HepG2 (cell line): ENCODE measurements at regions not wholly inside any gene's neighbourhood (a gene's known extent, or its start where the extent isn't known, plus 50 kb on each side); places are given as distances from the start of the nearest gene placed in this dataset.

Experiments used
- EZH2 ChIP-seq: conservative IDR thresholded peaks from 2 replicates; pipeline ENCODE4 v1.6.1; 2012; ENCODE audit warnings: mild to moderate bottlenecking, low read depth, low read length, moderate library complexity
- TAF1 ChIP-seq: sonication (generic); formaldehyde crosslinking; IDR thresholded peaks from 2 replicates; pipeline ENCODE4 v1.4.0; 2020; ENCODE audit warnings: missing genetic modification reagents
- TBX3 ChIP-seq: fragments of 450-650 bp; IDR thresholded peaks from 2 replicates; pipeline ENCODE4 v1.6.1; 2017; ENCODE audit warnings: antibody characterized with exemption, mild to moderate bottlenecking, inconsistent platforms, borderline replicate concordance
- ZNF747 ChIP-seq: sonication (generic); formaldehyde crosslinking; IDR thresholded peaks from 2 replicates; pipeline ENCODE4 v1.8.1; 2023; ENCODE audit warnings: missing genetic modification reagents, mild to moderate bottlenecking, borderline replicate concordance
- TF ChIP-seq, protein P1 (sequence below): sonication (generic); formaldehyde crosslinking; IDR thresholded peaks from 2 replicates; pipeline ENCODE4 v1.5.0; 2020; ENCODE audit warnings: mild to moderate bottlenecking, missing genetic modification reagents, moderate library complexity

DNA sequence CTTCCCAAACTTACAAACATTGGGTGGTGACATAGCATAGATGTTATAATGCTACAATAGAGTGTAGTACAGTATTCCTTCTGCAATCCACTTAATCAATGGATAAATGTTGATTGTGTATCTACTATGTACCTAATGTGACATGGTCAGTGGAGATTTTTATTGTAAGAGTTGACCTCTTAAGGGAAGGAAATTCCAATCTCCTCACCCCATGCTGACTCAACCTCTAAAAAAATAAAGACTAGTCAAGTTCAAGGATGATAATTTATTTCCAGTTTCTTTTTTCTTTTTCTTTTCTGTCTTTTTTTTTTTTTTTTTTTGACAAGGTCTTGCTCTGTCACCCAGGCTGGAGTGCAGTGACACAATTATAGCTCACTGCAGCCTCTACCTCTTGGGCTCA lies 206.5 kb upstream of the STS start:
- TF ChIP-seq TBX3 (no peak), TAF1 (CRISPR knock-in tag) (no peak), ZNF747 (CRISPR knock-in tag) (no peak), EZH2 (no peak)
- TF ChIP-seq, protein P1, sequence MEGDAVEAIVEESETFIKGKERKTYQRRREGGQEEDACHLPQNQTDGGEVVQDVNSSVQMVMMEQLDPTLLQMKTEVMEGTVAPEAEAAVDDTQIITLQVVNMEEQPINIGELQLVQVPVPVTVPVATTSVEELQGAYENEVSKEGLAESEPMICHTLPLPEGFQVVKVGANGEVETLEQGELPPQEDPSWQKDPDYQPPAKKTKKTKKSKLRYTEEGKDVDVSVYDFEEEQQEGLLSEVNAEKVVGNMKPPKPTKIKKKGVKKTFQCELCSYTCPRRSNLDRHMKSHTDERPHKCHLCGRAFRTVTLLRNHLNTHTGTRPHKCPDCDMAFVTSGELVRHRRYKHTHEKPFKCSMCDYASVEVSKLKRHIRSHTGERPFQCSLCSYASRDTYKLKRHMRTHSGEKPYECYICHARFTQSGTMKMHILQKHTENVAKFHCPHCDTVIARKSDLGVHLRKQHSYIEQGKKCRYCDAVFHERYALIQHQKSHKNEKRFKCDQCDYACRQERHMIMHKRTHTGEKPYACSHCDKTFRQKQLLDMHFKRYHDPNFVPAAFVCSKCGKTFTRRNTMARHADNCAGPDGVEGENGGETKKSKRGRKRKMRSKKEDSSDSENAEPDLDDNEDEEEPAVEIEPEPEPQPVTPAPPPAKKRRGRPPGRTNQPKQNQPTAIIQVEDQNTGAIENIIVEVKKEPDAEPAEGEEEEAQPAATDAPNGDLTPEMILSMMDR (CRISPR knock-in tag), result no peak
